ENCODE measurements at regions not wholly inside any gene's neighbourhood (a gene's known extent, or its start where the extent isn't known, plus 50 kb on each side); places are given as distances from the start of the nearest gene placed in this dataset.
"Not testable (repeated sequence)": the region's sequence is repeated elsewhere in the genome, so short reads cannot be mapped to it uniquely, and the experiment has no call there.

DNA sequence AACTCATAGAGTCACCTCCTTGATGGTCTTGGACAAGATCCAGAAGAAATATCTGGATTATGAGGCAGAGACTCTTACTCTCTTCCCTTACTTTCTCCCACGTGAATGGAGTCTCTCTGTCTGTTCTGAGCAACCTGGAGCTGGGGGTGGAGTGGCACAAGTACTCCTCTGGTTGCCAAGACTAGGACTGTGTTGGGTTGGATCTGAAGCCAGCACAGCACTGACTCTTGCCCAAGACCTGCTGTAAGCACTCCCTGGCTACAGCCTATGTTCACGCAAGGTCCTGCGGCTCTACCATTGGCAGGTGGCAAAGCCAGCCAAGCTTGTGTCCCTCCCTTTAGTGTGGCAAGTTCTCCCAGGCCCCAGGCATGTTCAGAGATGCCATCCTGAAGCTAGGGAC is 488.2 kb upstream of the NRG3 start:
- no peaks in the 10 kb centered on the region for H3K27me3 Mint-ChIP-seq (ENCODE audit: low read depth)
- H3K4me3 Mint-ChIP-seq = no peak overlapping the region

DNA sequence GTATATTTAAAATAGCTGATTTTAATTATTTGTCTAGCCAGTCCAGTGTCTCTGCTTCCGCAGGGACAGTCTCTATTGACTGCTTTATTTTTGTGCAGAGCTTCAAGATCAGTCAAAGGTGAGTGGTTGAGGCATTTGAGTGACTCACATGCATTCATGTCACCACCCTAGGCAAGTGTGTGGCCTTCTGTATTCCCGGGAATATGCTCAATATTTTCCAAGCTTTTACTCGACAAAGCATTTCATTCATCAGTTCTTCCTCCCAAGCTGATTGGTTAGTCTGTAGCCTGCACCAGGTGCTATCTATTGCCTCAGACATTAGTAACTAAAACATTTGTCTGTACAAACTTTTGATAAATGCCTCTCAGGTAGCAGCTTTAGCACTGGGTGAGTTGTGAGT is 471.5 kb upstream of the NRG3 start:
- H3K36me3 Mint-ChIP-seq (ENCODE audit: low read depth) = no peaks in the 10 kb centered on the region
- H3K27me3 Mint-ChIP-seq (ENCODE audit: low read depth) = no peaks in the 10 kb centered on the region
- no peak overlapping the region for H3K4me3 Mint-ChIP-seq
- H3K27ac Mint-ChIP-seq = no peak overlapping the region
- H3K4me1 Mint-ChIP-seq (ENCODE audit: low read depth) = no peaks in the 10 kb centered on the region
- H3K9me3 Mint-ChIP-seq = no peaks in the 10 kb centered on the region

More for the DNA sequence above, 488.2 kb upstream of the NRG3 start:
- H3K27ac Mint-ChIP-seq = no peak overlapping the region
- H3K36me3 Mint-ChIP-seq (ENCODE audit: low read depth) = no peaks in the 10 kb centered on the region
- no peaks in the 10 kb centered on the region for H3K4me1 Mint-ChIP-seq (ENCODE audit: low read depth)
- H3K9me3 Mint-ChIP-seq = no peaks in the 10 kb centered on the region

DNA sequence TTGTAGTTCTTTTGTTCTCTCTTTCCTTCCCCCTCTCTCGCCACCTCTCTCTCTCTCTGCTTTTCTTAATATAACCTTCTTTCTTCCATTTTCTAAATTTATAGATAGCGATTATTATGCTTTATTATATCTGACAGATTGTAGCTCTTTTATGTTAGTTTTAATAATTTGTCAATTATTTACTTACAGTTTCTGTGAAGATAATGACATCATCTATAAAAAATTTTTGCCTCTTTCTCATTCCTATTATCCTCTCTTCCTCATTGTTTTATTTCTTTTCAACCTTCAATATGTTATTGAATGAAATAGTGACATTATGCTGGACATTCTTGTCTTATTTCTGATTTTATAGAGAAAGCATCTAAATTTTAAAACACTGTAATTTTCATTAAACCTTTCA is 469.6 kb upstream of the NRG3 start:
- H3K9me3 Mint-ChIP-seq = no peaks in the 10 kb centered on the region
- H3K27ac Mint-ChIP-seq = no peak overlapping the region
- no peaks in the 10 kb centered on the region for H3K27me3 Mint-ChIP-seq (ENCODE audit: low read depth)
- H3K4me3 Mint-ChIP-seq = no peak overlapping the region
- H3K4me1 Mint-ChIP-seq (ENCODE audit: low read depth) = no peaks in the 10 kb centered on the region
- no peaks in the 10 kb centered on the region for H3K36me3 Mint-ChIP-seq (ENCODE audit: low read depth)

DNA sequence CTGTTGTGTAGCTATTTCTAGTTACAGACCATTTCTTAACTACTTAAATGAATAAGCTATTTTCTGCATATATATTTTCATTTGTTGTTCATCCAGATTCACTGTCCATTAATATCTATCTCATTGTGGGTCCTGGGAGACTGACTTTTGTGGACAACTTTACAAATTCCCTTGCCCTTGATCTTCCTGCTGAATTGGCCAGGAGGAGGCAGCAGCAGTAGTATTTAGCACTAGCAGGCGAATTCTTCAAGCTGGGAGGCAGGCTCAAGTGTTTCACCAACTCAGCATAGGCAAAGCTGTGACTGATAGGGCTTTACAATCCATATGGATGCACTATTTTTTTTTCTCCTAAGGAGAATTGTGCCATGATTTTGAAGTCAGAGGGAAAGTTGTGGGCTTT is 461.0 kb upstream of the NRG3 start:
- H3K4me3 Mint-ChIP-seq = no peak overlapping the region
- H3K27me3 Mint-ChIP-seq (ENCODE audit: low read depth) = no peaks in the 10 kb centered on the region
- H3K9me3 Mint-ChIP-seq = no peaks in the 10 kb centered on the region
- H3K36me3 Mint-ChIP-seq (ENCODE audit: low read depth) = no peaks in the 10 kb centered on the region
- no peaks in the 10 kb centered on the region for H3K4me1 Mint-ChIP-seq (ENCODE audit: low read depth)
- H3K27ac Mint-ChIP-seq = no peak overlapping the region

DNA sequence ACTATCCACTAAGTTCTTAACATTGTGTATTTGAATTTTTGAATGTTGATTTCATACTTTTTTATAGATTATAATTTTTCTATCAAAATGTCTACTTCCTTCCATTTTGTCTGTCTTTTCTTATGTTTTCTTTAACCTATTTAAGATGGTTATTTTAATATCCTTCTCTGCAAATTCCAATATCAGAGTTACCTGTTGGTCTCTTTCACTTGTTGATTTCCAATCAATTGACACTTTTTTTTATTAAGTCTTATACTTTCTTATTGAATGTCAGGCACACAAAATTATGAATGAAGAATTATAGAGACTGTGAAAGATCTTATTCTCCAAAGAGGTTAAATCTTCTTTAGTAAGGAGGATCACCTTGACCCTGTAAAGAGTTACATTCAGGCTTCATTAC is 448.3 kb upstream of the NRG3 start:
- Mint-ChIP-seq H3K36me3 (ENCODE audit: low read depth) (no peaks in the 10 kb centered on the region), H3K9me3 (no peaks in the 10 kb centered on the region), H3K4me1 (ENCODE audit: low read depth) (no peaks in the 10 kb centered on the region), H3K27me3 (ENCODE audit: low read depth) (no peaks in the 10 kb centered on the region), H3K4me3 (no peak overlapping the region), H3K27ac (no peak overlapping the region)

DNA sequence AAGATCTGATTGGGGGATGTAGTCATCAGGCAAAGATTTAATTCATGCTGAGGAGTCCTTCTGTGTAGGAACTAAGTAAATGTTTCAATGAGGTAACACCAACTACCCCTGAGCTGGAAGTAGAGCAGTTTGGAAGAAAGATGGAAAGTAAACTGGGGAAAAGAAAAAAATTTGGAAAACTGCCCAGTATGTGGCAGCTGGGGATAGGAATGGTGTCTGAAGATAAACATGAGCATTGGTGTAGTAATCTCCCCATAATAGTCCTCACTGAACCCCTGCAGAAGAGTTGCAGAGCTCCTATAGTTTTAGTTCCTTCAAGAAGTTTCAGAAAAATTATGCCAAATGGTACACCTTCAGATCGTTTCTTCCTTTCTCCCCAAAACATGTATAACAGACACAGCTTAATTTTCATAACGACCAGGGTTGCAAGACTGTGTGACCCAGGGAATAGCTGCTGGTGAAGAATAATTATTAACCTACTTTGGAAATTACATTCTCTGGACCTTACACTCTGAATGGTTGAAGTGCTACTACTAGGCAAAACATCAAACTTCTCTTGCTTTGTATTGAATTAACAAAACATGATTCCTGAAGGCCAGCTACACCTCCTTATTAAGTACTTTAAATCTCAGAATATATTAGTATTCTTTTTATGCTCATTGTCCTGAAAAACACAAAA is 446.4 kb upstream of the NRG3 start:
- no peaks in the 10 kb centered on the region for H3K27me3 Mint-ChIP-seq (ENCODE audit: low read depth)
- H3K27ac Mint-ChIP-seq = no peak overlapping the region
- no peak overlapping the region for H3K4me3 Mint-ChIP-seq
- H3K4me1 Mint-ChIP-seq (ENCODE audit: low read depth) = no peaks in the 10 kb centered on the region
- no peaks in the 10 kb centered on the region for H3K9me3 Mint-ChIP-seq
- no peaks in the 10 kb centered on the region for H3K36me3 Mint-ChIP-seq (ENCODE audit: low read depth)

DNA sequence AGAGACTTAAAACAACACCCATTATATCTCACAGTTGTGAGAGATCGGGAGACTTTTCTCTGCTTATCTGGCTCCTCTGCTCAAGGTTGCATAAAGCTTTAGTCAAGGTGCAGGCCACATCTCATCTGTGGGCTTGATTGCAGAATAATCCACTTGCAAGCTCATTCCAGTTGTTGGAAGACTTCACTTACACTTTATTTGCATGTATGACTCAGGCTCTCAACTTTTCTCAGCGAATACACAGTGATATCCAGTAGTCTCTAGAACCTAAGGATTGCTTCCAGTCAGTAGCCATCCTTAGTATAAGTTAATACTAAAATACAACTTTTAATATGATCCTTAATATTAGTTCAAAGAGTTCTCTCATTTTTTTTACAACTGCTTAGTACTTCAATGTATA is 435.5 kb upstream of the NRG3 start:
- Mint-ChIP-seq H3K36me3 (ENCODE audit: low read depth) (no peaks in the 10 kb centered on the region), H3K4me3 (no peak overlapping the region), H3K27me3 (ENCODE audit: low read depth) (no peaks in the 10 kb centered on the region), H3K9me3 (peaks cover 3% of the 10 kb centered on the region), H3K4me1 (ENCODE audit: low read depth) (no peaks in the 10 kb centered on the region), H3K27ac (no peak overlapping the region)

DNA sequence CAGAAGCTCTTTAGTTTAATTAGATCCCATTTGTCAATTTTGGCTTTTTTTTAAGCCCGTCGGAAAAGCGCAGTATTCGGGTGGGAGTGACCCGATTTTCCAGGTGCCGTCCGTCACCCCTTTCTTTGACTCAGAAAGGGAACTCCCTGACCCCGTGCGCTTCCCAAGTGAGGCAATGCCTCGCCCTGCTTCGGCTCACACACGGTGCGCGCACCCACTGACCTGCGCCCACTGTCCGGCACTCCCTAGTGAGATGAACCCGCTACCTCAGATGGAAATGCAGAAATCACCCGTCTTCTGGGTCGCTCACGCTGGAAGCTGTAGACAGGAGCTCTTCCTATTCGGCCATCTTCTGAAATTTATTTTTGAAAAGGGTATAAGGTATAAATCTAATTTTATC is 433.4 kb upstream of the NRG3 start:
- H3K4me1 Mint-ChIP-seq (ENCODE audit: low read depth); H3K27me3 Mint-ChIP-seq (ENCODE audit: low read depth); H3K9me3 Mint-ChIP-seq; H3K4me3 Mint-ChIP-seq; H3K27ac Mint-ChIP-seq; H3K36me3 Mint-ChIP-seq (ENCODE audit: low read depth): not testable (repeated sequence)

DNA sequence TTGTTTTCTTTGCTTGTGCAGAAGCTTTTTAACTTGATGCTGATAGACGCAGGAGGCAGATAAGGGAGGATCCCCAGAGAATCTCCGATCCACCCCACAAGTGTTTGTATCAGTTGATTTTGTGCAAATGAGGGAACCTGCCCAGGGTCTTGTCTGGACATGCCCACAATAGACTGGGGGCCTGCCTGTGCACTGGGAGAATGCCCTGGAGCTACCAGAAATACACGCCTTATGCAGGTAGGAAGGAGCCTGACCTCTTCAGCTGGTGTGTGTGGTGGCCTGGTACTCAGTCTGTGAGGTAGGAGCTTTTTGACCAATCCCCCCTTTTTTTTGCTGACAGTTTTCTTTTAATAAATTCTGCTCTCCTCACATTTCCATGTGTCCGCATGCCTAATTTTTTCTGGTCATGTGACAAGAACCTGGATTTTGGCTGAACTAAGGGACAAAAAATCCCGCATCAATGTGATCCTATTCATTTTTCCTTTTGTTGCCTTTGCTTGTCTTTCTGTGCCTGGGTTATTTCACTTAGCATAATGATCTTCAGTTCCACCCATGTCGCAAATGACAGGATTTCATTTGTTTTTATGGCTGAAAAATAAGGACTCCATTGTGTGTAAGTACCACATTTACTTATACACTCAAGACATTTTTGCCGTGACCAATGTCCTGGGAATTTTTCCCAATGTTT is 430.6 kb upstream of the NRG3 start:
- Mint-ChIP-seq H3K9me3 (peaks cover 3% of the 10 kb centered on the region), H3K4me1 (ENCODE audit: low read depth) (no peaks in the 10 kb centered on the region), H3K27me3 (ENCODE audit: low read depth) (no peaks in the 10 kb centered on the region), H3K36me3 (ENCODE audit: low read depth) (no peaks in the 10 kb centered on the region), H3K27ac (no peak overlapping the region), H3K4me3 (no peak overlapping the region)

DNA sequence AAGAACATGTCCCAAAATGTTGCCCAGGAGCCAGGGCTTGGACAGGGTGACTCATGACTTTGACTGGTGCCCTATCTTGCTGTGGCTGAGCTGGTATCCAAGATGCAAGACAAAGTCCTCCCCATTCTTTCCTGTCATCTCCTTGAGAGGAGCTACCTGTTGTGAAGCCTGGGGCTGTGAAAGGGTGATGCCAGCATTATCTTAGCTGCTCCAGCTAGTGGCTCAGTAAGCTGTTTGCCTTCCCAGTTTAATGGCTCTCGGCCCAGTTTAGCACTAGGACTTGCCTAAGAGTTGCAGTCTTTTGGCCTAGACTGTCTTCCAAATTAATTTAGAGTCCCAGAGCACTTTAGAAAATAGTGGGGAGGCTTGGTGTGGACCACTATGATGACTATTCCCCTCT is 424.3 kb upstream of the NRG3 start:
- H3K9me3 Mint-ChIP-seq = no peaks in the 10 kb centered on the region
- H3K27ac Mint-ChIP-seq = no peak overlapping the region
- H3K27me3 Mint-ChIP-seq (ENCODE audit: low read depth) = no peaks in the 10 kb centered on the region
- H3K4me1 Mint-ChIP-seq (ENCODE audit: low read depth) = no peaks in the 10 kb centered on the region
- no peaks in the 10 kb centered on the region for H3K36me3 Mint-ChIP-seq (ENCODE audit: low read depth)
- no peak overlapping the region for H3K4me3 Mint-ChIP-seq

DNA sequence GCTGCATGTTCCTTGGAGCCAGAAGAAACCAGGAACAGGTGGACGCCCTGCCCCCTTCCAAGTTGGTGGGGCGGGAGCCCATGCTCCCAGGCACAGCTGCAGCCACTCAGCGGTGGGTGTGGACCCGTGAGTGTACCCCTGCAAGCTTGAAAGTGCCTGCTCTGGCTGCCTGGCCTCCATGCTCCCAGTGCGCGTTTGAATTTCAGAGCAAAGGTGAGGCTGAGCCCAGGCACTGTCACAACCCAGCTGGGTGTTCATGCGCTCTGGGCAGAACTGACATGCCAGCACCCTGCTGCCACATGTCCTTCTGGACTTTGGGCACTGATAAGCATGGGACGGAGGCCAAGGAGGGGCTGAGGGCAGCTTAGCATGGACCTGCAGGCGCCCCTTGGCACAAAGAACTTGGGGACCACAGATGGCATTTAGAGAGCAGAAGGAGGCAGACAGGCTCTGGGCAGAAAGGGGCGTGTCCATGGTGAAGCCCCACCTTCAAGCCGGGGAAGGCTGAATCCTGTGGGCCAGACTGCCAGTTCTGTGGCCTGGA is 402.0 kb upstream of the NRG3 start:
- Mint-ChIP-seq H3K36me3 (ENCODE audit: low read depth) (no peaks in the 10 kb centered on the region), H3K27me3 (ENCODE audit: low read depth) (no peaks in the 10 kb centered on the region), H3K9me3 (no peaks in the 10 kb centered on the region), H3K27ac (no peak overlapping the region), H3K4me1 (ENCODE audit: low read depth) (no peaks in the 10 kb centered on the region), H3K4me3 (no peak overlapping the region)

DNA sequence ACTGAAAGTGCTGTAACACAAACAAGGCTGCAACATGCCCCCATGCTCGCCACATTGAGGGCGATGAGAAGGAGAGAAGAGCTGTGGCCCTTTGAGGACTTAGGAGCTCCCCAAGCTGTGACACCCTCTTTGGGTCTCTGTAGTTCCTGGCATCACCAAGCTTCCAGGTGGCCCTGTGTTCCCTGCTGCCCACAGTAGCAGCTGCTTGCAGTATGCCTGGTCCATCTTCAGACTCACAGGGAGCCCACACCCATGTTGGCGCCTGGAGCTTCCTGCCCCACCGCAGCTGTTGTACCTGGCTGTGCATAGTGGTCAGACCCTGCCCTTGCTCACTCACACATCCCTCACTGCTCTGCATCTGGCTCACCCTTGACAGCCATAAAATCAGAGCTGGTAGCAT is 401.2 kb upstream of the NRG3 start:
- H3K36me3 Mint-ChIP-seq (ENCODE audit: low read depth) = no peaks in the 10 kb centered on the region
- no peak overlapping the region for H3K27ac Mint-ChIP-seq
- H3K4me1 Mint-ChIP-seq (ENCODE audit: low read depth) = no peaks in the 10 kb centered on the region
- no peak overlapping the region for H3K4me3 Mint-ChIP-seq
- no peaks in the 10 kb centered on the region for H3K27me3 Mint-ChIP-seq (ENCODE audit: low read depth)
- no peaks in the 10 kb centered on the region for H3K9me3 Mint-ChIP-seq

DNA sequence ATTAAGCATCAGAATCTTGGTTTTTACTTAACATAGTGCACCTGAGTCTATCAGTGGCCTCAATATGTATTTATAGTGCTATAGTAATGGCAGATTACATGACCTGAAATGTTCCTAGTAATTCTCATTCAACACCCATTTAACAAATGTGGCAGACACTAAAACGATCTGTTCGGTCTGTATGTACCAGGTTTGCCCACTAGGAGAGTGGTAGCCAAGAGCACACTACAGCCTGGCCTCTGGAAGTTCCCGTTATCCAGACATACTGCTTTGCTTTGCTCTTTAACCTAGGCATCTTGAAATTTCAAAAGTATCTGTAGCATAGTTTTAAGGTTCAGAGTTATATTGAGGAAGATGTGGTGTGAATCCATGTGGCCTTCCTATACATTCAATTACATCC is 395.7 kb upstream of the NRG3 start:
- no peak overlapping the region for H3K4me3 Mint-ChIP-seq
- H3K27me3 Mint-ChIP-seq (ENCODE audit: low read depth) = no peaks in the 10 kb centered on the region
- H3K27ac Mint-ChIP-seq = no peak overlapping the region
- no peaks in the 10 kb centered on the region for H3K36me3 Mint-ChIP-seq (ENCODE audit: low read depth)
- no peaks in the 10 kb centered on the region for H3K4me1 Mint-ChIP-seq (ENCODE audit: low read depth)
- H3K9me3 Mint-ChIP-seq = no peaks in the 10 kb centered on the region

DNA sequence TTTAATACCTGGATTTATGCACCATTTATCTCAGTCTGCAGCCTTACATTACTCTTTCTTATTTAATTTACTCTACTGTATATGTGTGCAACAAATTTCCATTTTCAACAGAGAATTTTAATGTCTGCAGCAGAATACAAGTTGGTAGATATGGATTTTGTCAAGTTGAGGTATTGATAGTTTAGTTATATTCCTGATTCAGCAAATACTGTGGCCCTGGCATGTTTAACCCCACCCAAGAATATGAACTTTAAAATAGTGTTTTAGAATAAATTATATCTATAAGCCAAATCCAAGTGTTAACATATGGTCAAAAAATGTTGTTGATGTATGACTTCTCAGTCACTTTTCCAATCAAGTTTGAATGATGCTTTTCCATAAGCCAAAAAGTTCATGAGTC is 378.4 kb upstream of the NRG3 start:
- peaks cover 24% of the 10 kb centered on the region for H3K9me3 Mint-ChIP-seq
- H3K27me3 Mint-ChIP-seq (ENCODE audit: low read depth) = no peaks in the 10 kb centered on the region
- H3K27ac Mint-ChIP-seq = no peak overlapping the region

DNA sequence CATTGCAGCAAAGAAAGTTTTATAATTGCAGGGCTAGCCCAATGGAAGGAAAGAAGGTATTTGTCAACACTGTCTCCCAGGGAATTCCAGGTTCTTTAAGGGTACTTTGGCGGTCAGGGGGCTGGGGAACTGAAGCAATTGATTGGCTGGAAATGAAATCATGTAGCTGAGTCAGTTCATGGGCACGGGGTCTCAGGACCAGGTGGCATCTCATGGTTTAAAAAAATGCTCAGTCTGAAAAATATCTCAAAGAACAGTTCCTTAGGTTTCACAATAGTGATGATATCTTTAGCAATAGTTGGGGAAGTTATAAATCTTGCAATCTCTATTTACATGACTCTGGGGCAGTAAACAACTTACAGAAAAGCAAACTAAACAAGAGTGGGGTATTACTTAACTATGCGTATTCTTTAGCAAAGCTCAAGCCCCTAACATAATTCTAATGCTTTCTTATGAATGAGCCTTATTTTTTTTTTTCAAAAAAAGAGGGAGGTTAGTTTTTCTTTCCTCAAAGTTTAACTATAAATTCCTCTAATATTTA is 376.9 kb upstream of the NRG3 start:
- no peaks in the 10 kb centered on the region for H3K27me3 Mint-ChIP-seq (ENCODE audit: low read depth)
- H3K4me1 Mint-ChIP-seq (ENCODE audit: low read depth) = no peaks in the 10 kb centered on the region
- H3K27ac Mint-ChIP-seq = no peak overlapping the region

More for the DNA sequence above, 378.4 kb upstream of the NRG3 start:
- no peak overlapping the region for H3K4me3 Mint-ChIP-seq
- H3K36me3 Mint-ChIP-seq (ENCODE audit: low read depth) = no peaks in the 10 kb centered on the region
- H3K4me1 Mint-ChIP-seq (ENCODE audit: low read depth) = no peaks in the 10 kb centered on the region

More for the DNA sequence above, 376.9 kb upstream of the NRG3 start:
- Mint-ChIP-seq H3K36me3 (ENCODE audit: low read depth) (no peaks in the 10 kb centered on the region), H3K4me3 (no peak overlapping the region), H3K9me3 (peaks cover 13% of the 10 kb centered on the region)

Measured in T-helper 1 cell treated with Interleukin-12 subunit alpha and Interleukin-12 subunit beta and Interleukin-4 antibody, amounts not matched to agents 30 μg/mL and 1 μg/mL, for 36 hours (primary cell).